PC-3 (cell line): ENCODE measurements at regions not wholly inside any gene's neighbourhood (a gene's known extent, or its start where the extent isn't known, plus 50 kb on each side); places are given as distances from the start of the nearest gene placed in this dataset.

Experiments
- EZH2 ChIP-seq: fragments of 300-600 bp; sonication (generic); IDR thresholded peaks from one replicate; pipeline ENCODE4 v1.6.1; 2017; ENCODE audit warnings: antibody characterized with exemption, mild to moderate bottlenecking, low read length; ENCODE audit not compliant: unreplicated experiment
- EZH2phosphoT487 ChIP-seq: fragments of 300-600 bp; sonication (generic); IDR thresholded peaks from 2 replicates; pipeline ENCODE4 v1.6.1; 2018; ENCODE audit warnings: mild to moderate bottlenecking, antibody characterized with exemption, low read length, borderline replicate concordance
- TF ChIP-seq, protein P1 (sequence below): fragments of 300-600 bp; sonication (generic); conservative IDR thresholded peaks from 2 replicates; pipeline ENCODE4 v1.5.1; 2017; ENCODE audit warnings: antibody characterized with exemption, low read depth, mild to moderate bottlenecking, low read length

DNA sequence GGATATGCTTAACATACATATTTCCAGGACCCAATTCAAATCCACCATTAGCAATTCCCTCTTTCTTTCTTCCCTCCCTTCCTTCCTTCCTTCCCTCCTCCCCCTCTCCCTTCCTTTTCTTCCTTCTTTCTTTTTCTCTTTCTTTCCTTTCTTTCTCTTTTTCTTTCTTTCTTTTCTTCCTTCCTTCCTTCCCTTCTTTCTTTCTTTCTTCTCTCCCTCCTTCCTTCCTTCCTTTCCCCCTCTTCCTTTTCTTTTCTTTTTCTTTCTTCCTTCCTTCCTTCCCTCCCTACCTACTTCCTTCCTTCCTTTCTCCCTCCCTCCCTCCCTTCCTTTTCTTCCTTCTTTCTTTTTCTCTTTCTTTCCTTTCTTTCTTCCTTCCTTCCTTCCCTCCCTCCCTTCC lies 332.0 kb downstream of the TMEM161B start:
- TF ChIP-seq, protein P1, sequence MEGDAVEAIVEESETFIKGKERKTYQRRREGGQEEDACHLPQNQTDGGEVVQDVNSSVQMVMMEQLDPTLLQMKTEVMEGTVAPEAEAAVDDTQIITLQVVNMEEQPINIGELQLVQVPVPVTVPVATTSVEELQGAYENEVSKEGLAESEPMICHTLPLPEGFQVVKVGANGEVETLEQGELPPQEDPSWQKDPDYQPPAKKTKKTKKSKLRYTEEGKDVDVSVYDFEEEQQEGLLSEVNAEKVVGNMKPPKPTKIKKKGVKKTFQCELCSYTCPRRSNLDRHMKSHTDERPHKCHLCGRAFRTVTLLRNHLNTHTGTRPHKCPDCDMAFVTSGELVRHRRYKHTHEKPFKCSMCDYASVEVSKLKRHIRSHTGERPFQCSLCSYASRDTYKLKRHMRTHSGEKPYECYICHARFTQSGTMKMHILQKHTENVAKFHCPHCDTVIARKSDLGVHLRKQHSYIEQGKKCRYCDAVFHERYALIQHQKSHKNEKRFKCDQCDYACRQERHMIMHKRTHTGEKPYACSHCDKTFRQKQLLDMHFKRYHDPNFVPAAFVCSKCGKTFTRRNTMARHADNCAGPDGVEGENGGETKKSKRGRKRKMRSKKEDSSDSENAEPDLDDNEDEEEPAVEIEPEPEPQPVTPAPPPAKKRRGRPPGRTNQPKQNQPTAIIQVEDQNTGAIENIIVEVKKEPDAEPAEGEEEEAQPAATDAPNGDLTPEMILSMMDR: no peak
- TF ChIP-seq EZH2 (no peak), EZH2phosphoT487 (no peak)
